IMR-90 (cell line): ENCODE measurements at regions not wholly inside any gene's neighbourhood (a gene's known extent, or its start where the extent isn't known, plus 50 kb on each side); places are given as distances from the start of the nearest gene placed in this dataset.

Source experiments
- ATAC-seq: fragments of 200-7000 bp; cut with Tn5 transposase; 2 replicates; pipeline ENCODE4 v1.9.1; 2020; ENCODE audit warnings: low read depth, mild to moderate bottlenecking, moderate library complexity
- BruUV-seq: library from RNA; stranded (reverse); fragments of 400-500 nt; replicated peaks from 2 replicates; lab custom pipeline; 2021; lab: Mats Ljungman, UMichigan
- CTCF ChIA-PET: fragments of 300-600 bp; formaldehyde crosslinking; extraction: SDS; loops from one replicate; lab custom pipeline; 2021; ENCODE audit warnings: antibody characterized with exemption; lab: Yijun Ruan, JAX
- POLR2A ChIA-PET: fragments of 300-600 bp; sonication (Branson Sonifier 250); formaldehyde crosslinking; loops from one replicate; lab custom pipeline; 2022; ENCODE audit warnings: antibody characterized with exemption; ENCODE audit not compliant: unreplicated experiment; lab: Charles Lee
- DNase-seq: peaks from one replicate; pipeline ENCODE4 v3.0.0; 2013
- H2AFZ ChIP-seq: replicated peaks from 2 replicates; pipeline ENCODE3; 2013; ENCODE audit warnings: low read length, mild to moderate bottlenecking; ENCODE audit not compliant: poor library complexity
- H2AK5ac ChIP-seq: 2 replicates; pipeline ENCODE4 v1.6.1; 2013; ENCODE audit warnings: low read depth, low read length, inconsistent platforms
- H2AK9ac ChIP-seq: replicated peaks from 2 replicates; pipeline ENCODE3; 2013; ENCODE audit warnings: mild to moderate bottlenecking, low read depth, low read length, moderate library complexity; ENCODE audit not compliant: poor library complexity
- H2BK120ac ChIP-seq: 2 replicates; pipeline ENCODE4 v1.6.1; 2013; ENCODE audit warnings: low read depth, low read length, inconsistent platforms
- H2BK15ac ChIP-seq: 3 replicates; pipeline ENCODE4 v1.6.1; 2013; ENCODE audit warnings: low read depth, low read length, inconsistent platforms
- H2BK20ac ChIP-seq: 2 replicates; pipeline ENCODE4 v1.6.1; 2013; ENCODE audit warnings: low read depth, mild to moderate bottlenecking, inconsistent platforms, low read length, moderate library complexity
- H2BK5ac ChIP-seq: 2 replicates; pipeline ENCODE4 v1.6.1; 2013; ENCODE audit warnings: mild to moderate bottlenecking, low read depth, low read length, inconsistent platforms; ENCODE audit not compliant: poor library complexity, severe bottlenecking
- H3K14ac ChIP-seq: replicated peaks from 2 replicates; pipeline ENCODE4 v1.6.1; 2013; ENCODE audit warnings: low read depth, low read length, inconsistent platforms
- H3K18ac ChIP-seq: 2 replicates; pipeline ENCODE4 v1.6.1; 2013; ENCODE audit warnings: low read depth, low read length, control low read depth
- H3K23ac ChIP-seq: 2 replicates; pipeline ENCODE4 v1.6.1; 2013; ENCODE audit warnings: low read depth, low read length, inconsistent platforms
- H3K27ac ChIP-seq: 2 replicates; pipeline ENCODE4 v1.5.1; 2013; ENCODE audit warnings: mild to moderate bottlenecking, control low read depth, low read length; ENCODE audit not compliant: insufficient read depth
- H3K27me3 ChIP-seq: 2 replicates; pipeline ENCODE4 v1.6.1; 2013; ENCODE audit warnings: low read length; ENCODE audit not compliant: control insufficient read depth, insufficient read depth
- H3K36me3 ChIP-seq: 2 replicates; pipeline ENCODE4 v1.6.1; 2013; ENCODE audit warnings: low read length, mixed read lengths; ENCODE audit not compliant: control insufficient read depth, insufficient read depth
- H3K4ac ChIP-seq: 2 replicates; pipeline ENCODE4 v1.6.1; 2013; ENCODE audit warnings: low read depth, low read length, inconsistent platforms
- H3K4me1 ChIP-seq: 2 replicates; pipeline ENCODE4 v1.6.1; 2013; ENCODE audit warnings: low read length, mixed read lengths; ENCODE audit not compliant: control insufficient read depth, insufficient read depth
- H3K4me2 ChIP-seq: 2 replicates; pipeline ENCODE4 v1.6.1; 2013; ENCODE audit warnings: low read depth, mild to moderate bottlenecking, control low read depth, low read length, moderate library complexity
- H3K4me3 ChIP-seq: 2 replicates; pipeline ENCODE4 v1.5.1; 2013; ENCODE audit warnings: low read depth, mild to moderate bottlenecking, control low read depth, low read length, moderate library complexity; ENCODE audit not compliant: insufficient read depth
- H3K56ac ChIP-seq: 2 replicates; pipeline ENCODE4 v1.6.1; 2013; ENCODE audit warnings: low read length, inconsistent platforms; ENCODE audit not compliant: insufficient read depth; ENCODE audit errors: extremely low read depth
- H3K79me1 ChIP-seq, 2 experiments: 2 replicates each; pipeline ENCODE4 v1.6.1; 2013; ENCODE audit warnings: low read length in 2 of 2, inconsistent platforms in 1 of 2, low read depth in 1 of 2
- H3K9ac ChIP-seq: 2 replicates; pipeline ENCODE4 v1.6.1; 2013; ENCODE audit warnings: low read depth, low read length, control low read depth
- H3K9me1 ChIP-seq: 2 replicates; pipeline ENCODE4 v1.6.1; 2013; ENCODE audit warnings: low read length, inconsistent platforms; ENCODE audit not compliant: insufficient read depth
- H3K9me3 ChIP-seq: 2 replicates; pipeline ENCODE4 v1.6.1; 2013; ENCODE audit warnings: low read length; ENCODE audit not compliant: control insufficient read depth, insufficient read depth
- H4K20me1 ChIP-seq: 2 replicates; pipeline ENCODE4 v1.6.1; 2013; ENCODE audit warnings: low read length, inconsistent platforms; ENCODE audit not compliant: insufficient read depth
- H4K5ac ChIP-seq: 2 replicates; pipeline ENCODE4 v1.6.1; 2013; ENCODE audit warnings: mild to moderate bottlenecking, low read depth, low read length, control low read depth
- H4K8ac ChIP-seq, 2 experiments: 2 replicates each; pipeline ENCODE4 v1.6.1; 2013; ENCODE audit warnings: low read depth in 2 of 2, low read length in 2 of 2, control low read depth in 1 of 2, inconsistent platforms in 1 of 2
- H4K91ac ChIP-seq: 2 replicates; pipeline ENCODE4 v1.6.1; 2013; ENCODE audit warnings: low read depth, low read length, inconsistent platforms; ENCODE audit not compliant: insufficient read depth
- BHLHE40 ChIP-seq: fragments of 150-350 bp; IDR thresholded peaks from 2 replicates; pipeline ENCODE4 v1.6.1; 2016; ENCODE audit warnings: mild to moderate bottlenecking, low read depth, low read length
- CEBPB ChIP-seq: IDR thresholded peaks from 2 replicates; pipeline ENCODE4 v1.6.1; 2012; ENCODE audit warnings: low read depth, low read length, improper control_type of control experiment
- CHD1 ChIP-seq: IDR thresholded peaks from 2 replicates; pipeline ENCODE4 v1.6.1; 2012; ENCODE audit warnings: low read depth, low read length, improper control_type of control experiment
- CTCF ChIP-seq: conservative IDR thresholded peaks from 2 replicates; pipeline ENCODE4 v1.5.1; 2012; ENCODE audit warnings: mild to moderate bottlenecking, low read depth, low read length, improper control_type of control experiment
- ELK1 ChIP-seq: fragments of 150-350 bp; IDR thresholded peaks from 2 replicates; pipeline ENCODE4 v1.6.1; 2016; ENCODE audit warnings: low read depth, mild to moderate bottlenecking, low read length, moderate library complexity, borderline replicate concordance
- FOS ChIP-seq: fragments of 150-350 bp; IDR thresholded peaks from 2 replicates; pipeline ENCODE4 v1.6.1; 2016; ENCODE audit warnings: low read depth, low read length
- MAFK ChIP-seq: IDR thresholded peaks from 2 replicates; pipeline ENCODE4 v1.6.1; 2012; ENCODE audit warnings: low read depth, low read length, improper control_type of control experiment
- MAZ ChIP-seq: IDR thresholded peaks from 2 replicates; pipeline ENCODE4 v1.6.1; 2012; ENCODE audit warnings: low read depth, mild to moderate bottlenecking, low read length, improper control_type of control experiment, moderate library complexity, borderline replicate concordance
- MXI1 ChIP-seq: IDR thresholded peaks from 2 replicates; pipeline ENCODE4 v1.6.1; 2012; ENCODE audit warnings: low read depth, mild to moderate bottlenecking, low read length, moderate library complexity, borderline replicate concordance
- NFE2L2 ChIP-seq: fragments of 150-350 bp; IDR thresholded peaks from 2 replicates; pipeline ENCODE4 v1.6.1; 2016; ENCODE audit warnings: low read depth, mild to moderate bottlenecking, low read length
- POLR2A ChIP-seq: IDR thresholded peaks from 2 replicates; pipeline ENCODE4 v1.6.1; 2012; ENCODE audit warnings: mild to moderate bottlenecking, low read depth, low read length
- RAD21 ChIP-seq: IDR thresholded peaks from 2 replicates; pipeline ENCODE4 v1.6.1; 2012; ENCODE audit warnings: low read length, improper control_type of control experiment
- RCOR1 ChIP-seq: IDR thresholded peaks from 2 replicates; pipeline ENCODE4 v1.6.1; 2012; ENCODE audit warnings: mild to moderate bottlenecking, low read length, improper control_type of control experiment; ENCODE audit not compliant: insufficient replicate concordance
- RFX5 ChIP-seq: IDR thresholded peaks from 2 replicates; pipeline ENCODE4 v1.8.0; 2012; ENCODE audit warnings: low read depth, mild to moderate bottlenecking, low read length, moderate library complexity
- SMC3 ChIP-seq: fragments of 150-350 bp; IDR thresholded peaks from 2 replicates; pipeline ENCODE4 v1.6.1; 2016; ENCODE audit warnings: low read depth, mild to moderate bottlenecking, antibody characterized with exemption, low read length, moderate library complexity
- USF2 ChIP-seq: fragments of 150-350 bp; IDR thresholded peaks from 2 replicates; pipeline ENCODE4 v1.6.1; 2017; ENCODE audit warnings: mild to moderate bottlenecking, antibody characterized with exemption, low read length, low read depth
- WGBS, 2 experiments: methylation state at CpG; one replicate each; pipeline versions ENCODE4 v1.1.5 to v1.1.7; 2013; ENCODE audit warnings: missing lambda C conversion rate in 2 of 2; ENCODE audit not compliant: insufficient read length in 1 of 2; ENCODE audit errors: extremely low coverage in 2 of 2; 5-methylcytosine and 5-hydroxymethylcytosine counted together
- dilution Hi-C: fragments of 300-500 bp; cut with HindIII; formaldehyde crosslinking; loops from one replicate; pipeline ENCODE4 v1.14.3; 2018; ENCODE audit warnings: low sequenced_read_pairs; ENCODE audit not compliant: unreplicated experiment
- in situ Hi-C: fragments of 300-500 bp; cut with MboI; formaldehyde crosslinking; loops from 3 replicates; pipeline ENCODE4 v1.14.3; 2019; ENCODE audit warnings: low sequenced_read_pairs, inconsistent platforms, mixed read lengths
- intact Hi-C: fragments of 100-400 bp; cut with micrococcal nuclease; formaldehyde crosslinking; loops from 2 replicates; pipeline ENCODE4 v1.10.0; 2022

- in situ Hi-C loops (no loop called here), dilution Hi-C loops (no loop called here), intact Hi-C loops (no loop called here)
- Histone ChIP-seq H2AK9ac (no peak overlapping the region), H4K5ac (no peak overlapping the region), H3K18ac (no peak overlapping the region), H3K56ac (no peak overlapping the region), H4K91ac (no peak overlapping the region), H4K8ac (no peak overlapping the region), H2BK15ac (no peak overlapping the region), H3K9me1 (no peaks in the 10 kb centered on the region), H2AFZ (no peak overlapping the region), H2BK5ac (no peak overlapping the region), H2BK20ac (no peak overlapping the region), H4K20me1 (no peaks in the 10 kb centered on the region), H3K9me3 (no peaks in the 10 kb centered on the region), H3K36me3 (no peaks in the 10 kb centered on the region), H3K79me1 (no peaks in the 10 kb centered on the region), H3K4me3 (no peak overlapping the region), H3K9ac (no peak overlapping the region), H3K27me3 (no peaks in the 10 kb centered on the region), H3K23ac (no peak overlapping the region), H2BK120ac (no peak overlapping the region), H3K14ac (no peak overlapping the region), H3K4me2 (no peak overlapping the region), H3K4ac (no peak overlapping the region), H3K4me1 (no peaks in the 10 kb centered on the region), H2AK5ac (no peak overlapping the region), H3K27ac (no peak overlapping the region)
- no CpG with 5 or more reads among the region's 4 CpGs for WGBS, 2 experiments
- DNase-seq = no peak
- TF ChIP-seq CEBPB (no peak), MXI1 (no peak), MAZ (no peak), FOS (no peak), MAFK (no peak), NFE2L2 (no peak), RFX5 (no peak), CTCF (no peak), CHD1 (no peak), USF2 (no peak), RAD21 (no peak), BHLHE40 (no peak), POLR2A (no peak), ELK1 (no peak), SMC3 (no peak), RCOR1 (no peak)
- no peak for ATAC-seq
- BruUV-seq = no TSS peak
- ChIA-PET POLR2A (no interaction called here), CTCF (no interaction called here)
These were observed 128.9 kb downstream of the CCT6B start for GRCh38 chr17:34832376-34832775.
